GM21786 (cell line): ENCODE measurements at regions not wholly inside any gene's neighbourhood (a gene's known extent, or its start where the extent isn't known, plus 50 kb on each side); places are given as distances from the start of the nearest gene placed in this dataset.

Experiments
- ATAC-seq: cut with Tn5 transposase; IDR thresholded peaks from one replicate; pipeline ENCODE4 v1.9.1; 2021; ENCODE audit not compliant: unreplicated experiment

DNA sequence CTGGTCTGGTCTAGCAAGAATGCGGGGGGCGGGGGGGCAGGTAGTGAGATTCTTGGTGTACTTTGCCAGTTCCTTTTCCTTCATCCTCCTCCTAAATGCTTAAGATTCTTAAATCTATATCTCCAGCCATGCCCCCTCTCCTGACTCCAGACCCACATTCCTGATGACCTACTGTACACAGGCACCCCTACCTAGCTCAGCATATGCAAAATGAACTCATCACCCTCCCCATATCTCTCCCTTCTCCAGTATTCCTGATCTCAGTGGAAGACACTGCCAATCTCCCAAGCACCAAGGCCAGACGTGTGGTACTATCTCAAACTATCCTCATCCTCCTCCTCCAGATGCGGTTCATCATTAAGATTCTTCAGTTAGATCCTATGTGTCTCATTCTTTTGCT is 215.8 kb downstream of the SPTSSA start:
- ATAC-seq, result no peak

DNA sequence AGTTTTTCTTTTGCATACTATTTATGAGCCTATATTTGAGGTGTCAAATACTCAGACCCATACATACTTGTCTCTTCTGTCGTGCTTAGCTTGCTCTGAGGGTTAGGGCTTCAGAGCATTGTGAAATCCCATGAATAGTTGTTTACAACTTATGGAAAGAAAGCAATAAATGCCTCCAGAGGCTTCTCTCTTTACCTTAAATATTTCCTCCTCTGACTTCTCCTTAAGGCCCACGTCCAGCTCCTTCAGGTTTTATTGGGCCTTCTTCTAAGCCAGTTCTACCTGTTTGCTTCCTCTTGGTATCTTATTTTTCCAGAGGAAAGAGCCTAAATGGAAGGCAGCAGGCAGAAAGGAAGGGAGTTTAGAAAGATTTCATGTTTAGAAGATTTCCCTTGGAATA is 218.6 kb downstream of the SPTSSA start:
- no peak for ATAC-seq

GRCh38 chr14:34243001-34243400 is 219.0 kb downstream of the SPTSSA start:
- ATAC-seq, result no peak

- no peak for ATAC-seq
Measured at GRCh38 chr14:34241185-34241711, 220.8 kb downstream of the SPTSSA start.

DNA sequence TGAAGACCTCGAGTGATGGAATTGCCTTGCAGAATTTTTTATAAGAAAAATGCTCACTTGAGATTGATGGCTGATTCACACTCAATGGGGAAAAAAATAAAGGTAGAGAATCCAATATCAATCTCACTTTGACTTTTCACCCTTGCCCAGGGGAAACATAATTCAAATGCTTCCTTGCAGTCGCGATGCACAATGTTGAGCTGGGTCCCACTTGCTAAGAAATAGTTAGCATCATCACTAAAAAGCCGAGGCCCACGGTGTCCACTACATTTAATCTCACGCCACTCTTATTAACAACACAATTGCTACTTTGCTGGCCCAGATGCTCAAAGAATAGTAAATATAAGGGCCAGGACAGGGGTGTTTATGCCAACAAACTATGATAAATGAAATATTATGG is 223.4 kb downstream of the SPTSSA start:
- no peak for ATAC-seq

GRCh38 chr14:34237677-34238076 is 224.4 kb downstream of the SPTSSA start:
- no peak for ATAC-seq

- ATAC-seq, result no peak
Measured at GRCh38 chr14:34237081-34237480, 225.0 kb downstream of the SPTSSA start.

DNA sequence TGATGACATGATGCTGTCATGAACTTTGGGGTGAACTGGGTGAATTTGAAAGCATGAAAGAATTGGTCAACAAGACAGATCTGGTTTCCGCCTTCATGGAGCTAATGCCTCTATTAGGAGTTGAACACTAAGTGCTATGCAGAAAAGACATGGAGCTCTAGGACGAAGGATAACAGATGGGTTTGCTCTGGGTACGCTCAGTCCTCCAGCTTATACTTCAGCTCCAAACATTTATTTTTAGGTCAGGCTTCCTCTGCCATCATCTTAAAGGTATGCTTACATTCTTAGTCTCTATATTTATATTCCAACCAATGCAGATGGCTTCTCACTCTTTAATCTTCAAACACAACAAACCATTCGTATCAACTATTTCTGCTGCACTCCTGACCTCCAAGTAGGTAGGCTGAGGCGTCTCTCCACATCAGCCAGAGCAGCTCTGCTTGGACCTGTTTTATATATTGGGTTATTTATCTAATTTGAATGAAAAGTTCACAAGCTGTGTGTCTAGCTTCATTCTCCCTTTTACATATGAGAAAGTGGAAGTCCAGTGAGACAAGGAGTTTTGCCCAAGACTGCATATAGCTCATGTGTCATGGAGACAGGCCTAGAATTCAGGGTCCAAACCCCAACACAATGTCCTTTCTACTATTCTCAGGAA is 226.3 kb downstream of the SPTSSA start:
- no peak for ATAC-seq

DNA sequence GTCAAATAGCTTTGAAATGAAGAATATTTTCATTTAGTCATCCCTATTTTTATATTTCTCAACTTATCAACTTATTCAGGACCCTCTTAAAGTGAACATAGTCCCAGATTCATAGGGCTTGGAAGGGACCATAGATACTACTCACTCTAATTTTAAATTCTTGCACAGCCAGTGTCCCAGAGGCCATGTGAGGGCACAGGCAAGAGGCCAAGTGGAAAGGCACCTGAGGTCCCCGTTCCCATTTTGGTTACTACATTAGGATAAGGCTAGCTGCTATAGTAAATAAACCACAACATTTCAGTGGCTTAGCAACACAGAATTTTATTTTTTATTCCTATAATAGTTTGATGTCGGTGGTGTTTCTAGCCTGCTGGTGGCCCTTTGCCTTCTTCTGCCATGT is 227.8 kb downstream of the SPTSSA start:
- no peak for ATAC-seq

DNA sequence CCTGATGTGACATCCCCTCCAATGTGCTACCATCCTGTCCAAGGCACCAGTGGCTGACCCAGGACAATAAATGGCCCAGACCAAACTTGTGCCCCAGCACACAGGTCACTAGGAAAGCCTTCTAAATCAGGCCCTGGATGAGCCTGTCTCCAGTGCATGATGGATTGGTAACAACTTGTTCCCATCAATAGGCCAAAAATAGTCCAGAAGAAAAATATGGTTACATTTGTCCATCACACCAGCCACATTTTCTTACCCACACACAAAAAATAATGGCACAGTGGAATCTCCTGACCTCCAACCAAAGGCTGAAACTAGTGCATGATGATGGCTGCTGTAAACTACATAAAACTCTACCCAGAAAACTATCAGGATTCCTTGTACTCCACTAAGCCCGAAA is 228.4 kb downstream of the SPTSSA start:
- ATAC-seq, result no peak

GRCh38 chr14:34232790-34233189 is 229.2 kb downstream of the SPTSSA start:
- no peak for ATAC-seq

GRCh38 chr14:34231626-34232025 is 230.4 kb downstream of the SPTSSA start:
- ATAC-seq, result no peak

DNA sequence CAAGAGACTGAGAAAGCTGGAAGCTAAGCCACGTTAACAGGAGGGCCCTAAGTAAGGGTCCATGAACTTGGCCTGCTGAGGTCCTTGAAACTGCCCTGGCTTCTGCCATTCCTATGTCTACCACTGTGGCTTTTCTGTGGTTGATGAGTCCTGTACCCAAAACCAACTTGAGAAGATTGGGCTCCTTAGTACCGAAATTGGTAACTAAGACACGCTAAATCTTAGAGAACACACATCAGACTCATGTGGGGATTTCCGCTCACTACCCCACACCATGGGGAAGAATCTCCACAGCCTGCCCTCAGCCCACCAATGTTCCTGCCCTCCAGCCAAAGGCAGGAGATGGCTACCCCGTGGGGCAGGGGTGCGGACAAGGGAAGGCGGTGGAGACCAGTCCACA is 232.9 kb downstream of the SPTSSA start:
- no peak for ATAC-seq

- ATAC-seq, result no peak
Measured at GRCh38 chr14:34228650-34228976, 233.4 kb downstream of the SPTSSA start.

DNA sequence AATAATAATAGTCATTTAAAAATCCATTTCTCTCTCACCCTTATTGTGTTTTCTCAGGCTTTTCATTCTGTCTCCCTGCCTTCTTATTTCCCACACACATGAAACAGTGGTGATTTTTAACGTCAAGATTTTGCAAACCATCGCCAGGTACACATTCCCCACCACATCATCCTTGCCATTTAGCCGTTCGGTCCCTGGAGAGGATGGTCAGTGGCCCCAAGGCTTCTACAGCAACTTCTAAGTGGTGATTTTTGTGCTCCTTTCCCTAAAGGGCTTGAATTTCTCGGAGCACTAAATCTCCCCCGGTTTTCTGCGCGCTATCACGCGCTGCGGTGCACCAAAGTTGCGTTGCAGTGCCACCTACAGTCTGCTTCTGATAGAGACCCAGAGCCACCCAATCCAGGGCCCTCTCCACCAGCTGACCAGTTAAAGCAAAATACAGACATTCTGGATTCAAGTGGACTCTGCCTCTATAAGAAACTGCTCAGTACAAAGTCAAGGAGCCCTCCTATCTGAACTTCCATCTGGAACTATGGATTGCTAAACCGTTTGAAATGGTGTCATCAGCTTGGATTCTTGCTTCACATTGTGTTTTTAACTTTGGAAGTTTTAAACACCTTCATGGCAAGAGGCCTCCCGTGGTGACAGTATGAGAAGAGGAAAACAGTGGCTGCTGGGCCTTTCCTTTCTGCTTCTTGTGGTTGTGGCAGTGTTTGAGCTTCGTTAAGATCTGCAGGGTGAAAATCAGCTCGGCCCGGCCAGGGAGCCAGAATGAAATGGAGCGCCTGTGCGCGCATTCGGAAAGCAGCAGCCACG is 234.0 kb downstream of the SPTSSA start:
- peak; percentile 86 for ATAC-seq

DNA sequence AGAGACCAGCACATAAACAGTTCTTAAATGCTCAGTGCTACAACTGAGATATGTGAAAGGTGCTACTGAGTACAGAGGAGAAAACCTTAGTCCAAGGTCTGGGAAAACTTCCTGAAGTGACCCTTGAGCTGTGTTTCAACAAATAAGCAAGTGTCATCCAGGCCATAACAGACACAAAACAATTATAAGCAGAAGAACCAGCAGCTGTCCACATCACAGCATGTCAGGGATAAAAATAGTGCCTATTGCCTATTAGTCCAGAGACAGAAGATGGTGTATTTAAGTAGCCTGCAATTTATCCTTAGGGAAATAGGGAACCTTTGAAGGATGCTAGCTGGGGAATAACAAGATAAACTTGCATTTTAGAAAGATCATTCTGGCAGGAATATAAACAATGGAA is 237.8 kb downstream of the SPTSSA start:
- no peak for ATAC-seq

GRCh38 chr14:34223373-34224148 is 238.5 kb downstream of the SPTSSA start:
- no peak for ATAC-seq

DNA sequence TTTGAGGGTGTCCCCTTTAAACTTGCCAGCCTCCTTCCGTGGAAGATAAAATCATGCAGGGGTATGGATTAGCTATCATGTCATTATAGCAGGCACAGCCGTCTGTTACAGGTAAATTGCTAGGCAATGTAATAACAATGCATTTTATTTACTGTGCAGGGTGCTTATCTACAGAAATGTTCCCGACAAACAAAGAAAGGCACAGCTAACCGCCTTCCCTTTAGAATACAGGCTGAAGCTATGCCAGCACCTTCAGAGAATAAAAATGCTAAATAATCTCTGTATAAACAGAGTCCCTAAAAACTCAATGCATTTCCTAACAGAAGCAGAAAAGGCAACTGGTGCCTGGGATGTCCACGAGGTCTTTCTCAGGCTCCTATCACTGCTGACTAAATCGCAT is 239.2 kb downstream of the SPTSSA start:
- ATAC-seq, result no peak

GRCh38 chr14:34222122-34222521 is 239.9 kb downstream of the SPTSSA start:
- no peak for ATAC-seq

- peak; percentile 98 for ATAC-seq
Measured at GRCh38 chr14:34220921-34221320, 241.1 kb downstream of the SPTSSA start.

- ATAC-seq, result no peak
Measured at GRCh38 chr14:34220378-34220706, 241.7 kb downstream of the SPTSSA start.
